Endothelial cell (in vitro differentiated cells): ENCODE measurements at regions not wholly inside any gene's neighbourhood (a gene's known extent, or its start where the extent isn't known, plus 50 kb on each side); places are given as distances from the start of the nearest gene placed in this dataset.

Experiments used
- DNase-seq: peaks from one replicate; pipeline ENCODE4 v3.0.0; 2021; ENCODE audit warnings: low spot score
- H3K27ac Mint-ChIP-seq: one replicate; pipeline ENCODE4 v1.8.0; 2021; ENCODE audit warnings: mixed read lengths, inconsistent platforms; ENCODE audit not compliant: unreplicated experiment
- H3K27me3 Mint-ChIP-seq: one replicate; pipeline ENCODE4 v1.8.0; 2021; ENCODE audit warnings: mild to moderate bottlenecking, moderate library complexity, mixed read lengths, inconsistent platforms; ENCODE audit not compliant: unreplicated experiment
- H3K36me3 Mint-ChIP-seq: one replicate; pipeline ENCODE4 v1.8.0; 2021; ENCODE audit warnings: mild to moderate bottlenecking, low read depth, mixed read lengths, inconsistent platforms; ENCODE audit not compliant: unreplicated experiment
- H3K4me1 Mint-ChIP-seq: one replicate; pipeline ENCODE4 v1.8.0; 2021; ENCODE audit warnings: mild to moderate bottlenecking, mixed read lengths, inconsistent platforms; ENCODE audit not compliant: unreplicated experiment
- H3K4me3 Mint-ChIP-seq: one replicate; pipeline ENCODE4 v1.8.0; 2021; ENCODE audit warnings: mild to moderate bottlenecking, mixed read lengths, inconsistent platforms; ENCODE audit not compliant: unreplicated experiment
- H3K9me3 Mint-ChIP-seq: one replicate; pipeline ENCODE4 v1.8.0; 2021; ENCODE audit warnings: mixed read lengths, inconsistent platforms; ENCODE audit not compliant: unreplicated experiment
- CTCF ChIP-seq: fragments of 200-600 bp; sonication (generic); IDR thresholded peaks from one replicate; pipeline ENCODE4 v1.5.0; 2021; ENCODE audit warnings: antibody characterized with exemption; ENCODE audit not compliant: unreplicated experiment

GRCh38 chr5:123717139-123717538, 205.2 kb downstream of the CSNK1G3 start:
- DNase-seq, result no peak
- Mint-ChIP-seq H3K27ac (no peak overlapping the region), H3K36me3 (no peaks in the 10 kb centered on the region), H3K27me3 (no peaks in the 10 kb centered on the region), H3K9me3 (no peaks in the 10 kb centered on the region), H3K4me3 (no peak overlapping the region), H3K4me1 (no peaks in the 10 kb centered on the region)
- no peak for TF ChIP-seq CTCF

- H3K4me1 Mint-ChIP-seq, result no peaks in the 10 kb centered on the region
- no peak for TF ChIP-seq CTCF
These were observed 198.1 kb downstream of the CSNK1G3 start for GRCh38 chr5:123710031-123710430.

DNA sequence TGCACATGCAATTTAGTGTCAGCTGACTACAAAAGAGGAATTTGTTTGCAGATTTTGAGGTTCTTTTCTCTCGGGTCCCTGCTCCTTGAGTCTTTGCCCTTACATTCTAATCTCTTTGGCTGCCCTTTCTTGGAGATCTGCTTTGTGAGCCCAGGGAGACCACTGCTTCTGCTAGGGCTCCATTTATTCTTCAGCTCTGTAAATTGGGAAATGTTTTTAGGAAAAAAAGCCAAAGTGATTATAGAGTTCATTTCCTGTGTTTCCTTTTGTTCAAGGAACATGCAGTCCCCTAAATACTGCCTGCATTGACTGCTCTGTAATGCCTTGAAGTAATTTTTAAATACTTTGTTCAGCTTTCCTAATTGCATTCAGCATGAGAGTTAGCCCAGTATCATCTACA, 197.4 kb downstream of the CSNK1G3 start:
- H3K27ac Mint-ChIP-seq, result no peak overlapping the region
- TF ChIP-seq CTCF, result no peak
- no peak for DNase-seq

More at GRCh38 chr5:123710031-123710430, 198.1 kb downstream of the CSNK1G3 start:
- no peaks in the 10 kb centered on the region for H3K27me3 Mint-ChIP-seq
- H3K36me3 Mint-ChIP-seq, result no peaks in the 10 kb centered on the region
- no peaks in the 10 kb centered on the region for H3K9me3 Mint-ChIP-seq
- no peak overlapping the region for H3K4me3 Mint-ChIP-seq
- no peak for DNase-seq
- no peak overlapping the region for H3K27ac Mint-ChIP-seq

GRCh38 chr5:123708074-123708806, 196.3 kb downstream of the CSNK1G3 start:
- H3K27ac Mint-ChIP-seq, result no peak overlapping the region
- no peak for DNase-seq
- no peaks in the 10 kb centered on the region for H3K9me3 Mint-ChIP-seq
- no peaks in the 10 kb centered on the region for H3K36me3 Mint-ChIP-seq
- no peaks in the 10 kb centered on the region for H3K27me3 Mint-ChIP-seq
- TF ChIP-seq CTCF, result no peak
- no peak overlapping the region for H3K4me3 Mint-ChIP-seq
- no peaks in the 10 kb centered on the region for H3K4me1 Mint-ChIP-seq

More for the DNA sequence above, 197.4 kb downstream of the CSNK1G3 start:
- no peaks in the 10 kb centered on the region for H3K27me3 Mint-ChIP-seq
- no peaks in the 10 kb centered on the region for H3K36me3 Mint-ChIP-seq
- no peaks in the 10 kb centered on the region for H3K9me3 Mint-ChIP-seq
- no peak overlapping the region for H3K4me3 Mint-ChIP-seq
- H3K4me1 Mint-ChIP-seq, result no peaks in the 10 kb centered on the region

DNA sequence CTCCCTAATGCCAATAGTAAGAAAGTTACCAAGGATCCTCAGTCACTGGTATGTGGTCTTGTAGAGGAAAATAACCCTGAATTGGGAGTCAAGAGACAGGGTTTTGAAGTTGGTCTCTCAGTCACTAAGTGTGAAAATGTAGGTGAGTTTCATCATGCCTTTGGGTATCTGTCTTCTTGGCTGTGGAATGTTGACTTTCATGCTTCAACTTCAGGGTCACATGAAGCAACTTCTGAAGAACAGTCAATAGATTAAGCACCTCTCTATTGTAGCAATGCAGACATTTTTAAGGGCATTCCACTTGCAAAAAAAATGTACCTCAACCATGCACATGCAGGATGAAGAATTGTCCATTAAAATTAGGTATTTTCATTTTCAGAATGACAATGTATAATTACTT, 194.6 kb downstream of the CSNK1G3 start:
- H3K27me3 Mint-ChIP-seq, result no peaks in the 10 kb centered on the region
- no peak for TF ChIP-seq CTCF

More for the DNA sequence above, 194.6 kb downstream of the CSNK1G3 start:
- Mint-ChIP-seq H3K4me3 (no peak overlapping the region), H3K4me1 (no peaks in the 10 kb centered on the region), H3K36me3 (no peaks in the 10 kb centered on the region), H3K9me3 (no peaks in the 10 kb centered on the region), H3K27ac (no peak overlapping the region)
- no peak for DNase-seq
